ENCODE measurements at regions not wholly inside any gene's neighbourhood (a gene's known extent, or its start where the extent isn't known, plus 50 kb on each side); places are given as distances from the start of the nearest gene placed in this dataset.

DNA sequence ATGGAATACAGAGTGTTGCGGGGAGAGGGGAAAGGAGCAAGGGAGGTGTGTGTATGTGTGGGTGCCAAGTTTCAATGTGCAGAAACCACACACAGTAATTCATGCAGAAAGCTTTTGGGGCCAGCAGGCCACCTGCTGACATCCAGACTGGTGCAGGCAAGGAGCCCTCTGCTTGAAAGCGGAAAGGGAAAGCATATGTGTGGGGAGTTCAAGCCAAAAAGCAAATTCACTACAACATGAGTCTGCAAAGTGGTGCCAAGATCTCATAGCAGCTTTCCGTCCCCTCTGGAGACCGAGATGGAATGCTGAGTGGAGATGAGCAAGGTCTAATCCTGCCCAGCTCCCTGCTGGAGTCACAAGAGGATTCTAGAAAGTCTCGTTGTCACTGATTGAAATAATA, 159.7 kb upstream of the VLDLR start:
- peaks cover 3% of the 10 kb centered on the region for H3K27me3 Mint-ChIP-seq (ENCODE audit: low read depth)
- ChIA-PET CTCF (interaction anchor here (1.2 kb wide), 1 partner anchor 8 kb away, joined by 3 read pairs; no protein-coding TSS in a partner anchor), POLR2A (no interaction called here)
- no peaks in the 10 kb centered on the region for H3K36me3 Mint-ChIP-seq (ENCODE audit: low read depth)
- ATAC-seq (no peak), DNase-seq (no peak)
- H3K4me3 Mint-ChIP-seq: no peak overlapping the region
- no peak overlapping the region for H3K27ac Mint-ChIP-seq
- H3K4me1 Mint-ChIP-seq (ENCODE audit: low read depth): no peaks in the 10 kb centered on the region
- H3K9me3 Mint-ChIP-seq (ENCODE audit: insufficient read depth): no peaks in the 10 kb centered on the region

DNA sequence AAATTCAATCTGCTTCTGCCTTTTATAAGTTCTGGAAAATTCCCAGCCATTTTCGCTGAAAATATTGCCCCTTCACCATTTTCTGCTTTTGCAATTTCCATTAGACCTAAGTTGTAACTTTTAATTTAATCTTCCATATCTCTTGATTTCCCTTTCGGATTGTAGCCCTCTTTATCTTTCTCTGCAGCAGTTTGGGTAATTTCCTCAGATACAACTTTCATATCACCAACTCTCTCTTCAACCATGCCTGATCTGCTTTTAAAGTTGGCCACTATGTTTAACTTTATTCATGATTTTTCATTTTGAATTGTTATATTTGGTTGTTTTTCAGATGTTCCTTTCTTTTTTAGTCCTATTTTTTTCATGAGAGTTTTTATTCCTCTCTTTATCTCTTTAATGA, 157.0 kb upstream of the VLDLR start:
- DNase-seq (no peak), ATAC-seq (no peak)
- no peaks in the 10 kb centered on the region for H3K4me1 Mint-ChIP-seq (ENCODE audit: low read depth)
- POLR2A ChIA-PET: no interaction called here
- CTCF ChIA-PET: no interaction called here
- no peaks in the 10 kb centered on the region for H3K36me3 Mint-ChIP-seq (ENCODE audit: low read depth)
- H3K27ac Mint-ChIP-seq: no peak overlapping the region
- H3K4me3 Mint-ChIP-seq: no peak overlapping the region
- no peaks in the 10 kb centered on the region for H3K9me3 Mint-ChIP-seq (ENCODE audit: insufficient read depth)
- H3K27me3 Mint-ChIP-seq (ENCODE audit: low read depth): peaks cover 3% of the 10 kb centered on the region

GRCh38 chr9:2465516-2465915, 156.1 kb upstream of the VLDLR start:
- H3K36me3 Mint-ChIP-seq (ENCODE audit: low read depth): no peaks in the 10 kb centered on the region
- H3K27ac Mint-ChIP-seq: no peak overlapping the region
- CTCF ChIA-PET: no interaction called here
- no peak overlapping the region for H3K4me3 Mint-ChIP-seq
- H3K4me1 Mint-ChIP-seq (ENCODE audit: low read depth): no peaks in the 10 kb centered on the region
- no peak for ATAC-seq
- POLR2A ChIA-PET: no interaction called here
- H3K27me3 Mint-ChIP-seq (ENCODE audit: low read depth): peaks cover 3% of the 10 kb centered on the region
- no peak for DNase-seq
- no peaks in the 10 kb centered on the region for H3K9me3 Mint-ChIP-seq (ENCODE audit: insufficient read depth)

DNA sequence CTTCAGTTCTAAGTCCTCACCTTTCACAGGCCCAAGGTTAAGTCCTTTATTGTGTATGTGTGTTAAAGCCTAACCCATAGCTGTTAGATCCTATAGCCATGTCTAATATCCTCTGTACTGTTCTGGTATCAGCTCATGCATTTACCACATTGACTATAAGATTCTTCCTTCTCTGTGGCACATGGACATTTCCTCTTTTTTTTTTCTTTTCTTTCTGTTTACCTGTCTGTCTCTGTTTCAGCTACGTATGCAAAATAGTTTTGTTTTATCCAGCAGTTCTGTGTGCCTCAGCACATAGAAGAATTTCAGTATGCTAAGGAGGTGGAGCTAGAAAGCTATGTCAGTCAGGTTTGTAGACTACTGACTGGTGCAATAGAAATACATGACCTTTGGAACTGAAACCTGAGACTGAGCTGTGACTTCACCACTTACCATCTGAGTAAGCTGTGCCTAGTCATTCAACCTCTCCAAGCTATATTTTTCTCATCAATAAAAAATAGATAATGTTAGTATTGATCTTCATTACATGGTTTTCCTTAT, 155.6 kb upstream of the VLDLR start:
- Mint-ChIP-seq H3K27me3 (ENCODE audit: low read depth) (peaks cover 3% of the 10 kb centered on the region), H3K36me3 (ENCODE audit: low read depth) (no peaks in the 10 kb centered on the region), H3K4me3 (no peak overlapping the region), H3K9me3 (ENCODE audit: insufficient read depth) (no peaks in the 10 kb centered on the region), H3K27ac (no peak overlapping the region), H3K4me1 (ENCODE audit: low read depth) (no peaks in the 10 kb centered on the region)
- DNase-seq (no peak), ATAC-seq (no peak)
- CTCF ChIA-PET: no interaction called here
- POLR2A ChIA-PET: no interaction called here

GRCh38 chr9:2466703-2467102, 154.9 kb upstream of the VLDLR start:
- Mint-ChIP-seq H3K27ac (no peak overlapping the region), H3K9me3 (ENCODE audit: insufficient read depth) (no peaks in the 10 kb centered on the region), H3K4me1 (ENCODE audit: low read depth) (no peaks in the 10 kb centered on the region), H3K36me3 (ENCODE audit: low read depth) (no peaks in the 10 kb centered on the region), H3K27me3 (ENCODE audit: low read depth) (no peaks in the 10 kb centered on the region), H3K4me3 (no peak overlapping the region)
- CTCF ChIA-PET: no interaction called here
- POLR2A ChIA-PET: no interaction called here
- ATAC-seq: no peak
- DNase-seq: no peak

- Mint-ChIP-seq H3K27ac (no peak overlapping the region), H3K9me3 (ENCODE audit: insufficient read depth) (no peaks in the 10 kb centered on the region), H3K4me1 (ENCODE audit: low read depth) (no peaks in the 10 kb centered on the region), H3K4me3 (no peak overlapping the region), H3K36me3 (ENCODE audit: low read depth) (no peaks in the 10 kb centered on the region), H3K27me3 (ENCODE audit: low read depth) (no peaks in the 10 kb centered on the region)
- CTCF ChIA-PET: interaction anchor here (1.2 kb wide), 1 partner anchor 8 kb away, joined by 3 read pairs; no protein-coding TSS in a partner anchor
- ATAC-seq: no peak
- POLR2A ChIA-PET: no interaction called here
- peak; percentile 26 for DNase-seq
Observed at GRCh38 chr9:2469681-2470221, 151.8 kb upstream of the VLDLR start.

- no peak for ATAC-seq
- CTCF ChIA-PET: no interaction called here
- H3K27ac Mint-ChIP-seq: no peak overlapping the region
- H3K4me3 Mint-ChIP-seq: no peak overlapping the region
- POLR2A ChIA-PET: no interaction called here
- no peaks in the 10 kb centered on the region for H3K4me1 Mint-ChIP-seq (ENCODE audit: low read depth)
- H3K27me3 Mint-ChIP-seq (ENCODE audit: low read depth): peaks cover 3% of the 10 kb centered on the region
- DNase-seq: no peak
- no peaks in the 10 kb centered on the region for H3K36me3 Mint-ChIP-seq (ENCODE audit: low read depth)
- no peaks in the 10 kb centered on the region for H3K9me3 Mint-ChIP-seq (ENCODE audit: insufficient read depth)
Observed at GRCh38 chr9:2473681-2474080, 147.9 kb upstream of the VLDLR start.

DNA sequence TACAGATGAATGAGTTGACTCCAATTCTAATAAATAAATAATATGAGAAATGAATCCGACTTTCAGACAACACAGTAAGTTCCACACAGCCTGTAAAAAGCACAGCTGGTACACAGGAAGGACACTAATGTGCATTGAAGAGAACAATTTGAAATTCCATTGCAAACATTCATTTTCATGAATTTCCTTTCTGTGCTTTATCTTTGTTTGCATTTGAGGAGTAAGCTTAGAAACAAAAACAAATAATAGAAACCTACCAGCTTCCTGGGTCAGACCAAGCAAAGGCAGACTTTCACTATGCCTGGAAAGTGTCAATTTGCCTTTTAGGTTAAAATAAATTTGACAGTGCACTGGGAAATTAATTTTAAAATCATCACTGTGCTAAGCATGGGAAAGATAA, 143.8 kb upstream of the VLDLR start:
- CTCF ChIA-PET: interaction anchor here (1.3 kb wide), 1 partner anchor 250 kb away, joined by 3 read pairs; no protein-coding TSS in a partner anchor
- POLR2A ChIA-PET: no interaction called here
- Mint-ChIP-seq H3K9me3 (ENCODE audit: insufficient read depth) (no peaks in the 10 kb centered on the region), H3K4me3 (no peak overlapping the region), H3K36me3 (ENCODE audit: low read depth) (no peaks in the 10 kb centered on the region), H3K27ac (no peak overlapping the region), H3K4me1 (ENCODE audit: low read depth) (no peaks in the 10 kb centered on the region), H3K27me3 (ENCODE audit: low read depth) (peaks cover 3% of the 10 kb centered on the region)
- ATAC-seq (no peak), DNase-seq (no peak)

DNA sequence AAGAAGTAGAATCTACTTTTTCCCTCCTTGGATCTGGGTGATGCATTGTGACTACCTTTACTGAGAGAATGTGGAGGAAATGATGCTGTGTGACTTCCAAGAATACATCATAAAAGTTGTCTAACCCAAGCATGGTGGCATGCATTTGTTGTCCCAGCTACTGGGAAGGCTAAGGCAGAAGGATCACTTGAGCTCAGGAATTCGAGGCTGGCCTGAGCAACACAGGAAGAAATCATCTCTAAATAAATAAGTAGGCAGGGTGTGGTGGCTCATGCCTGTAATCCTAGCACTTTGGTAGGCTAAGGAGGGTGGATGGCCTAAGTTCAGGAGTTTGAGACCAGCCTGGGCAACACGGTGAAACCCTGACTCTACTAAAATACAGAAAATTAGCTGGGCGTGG, 143.2 kb upstream of the VLDLR start:
- ATAC-seq (no peak), DNase-seq (no peak)
- no peaks in the 10 kb centered on the region for H3K9me3 Mint-ChIP-seq (ENCODE audit: insufficient read depth)
- H3K36me3 Mint-ChIP-seq (ENCODE audit: low read depth): no peaks in the 10 kb centered on the region
- ChIA-PET CTCF (no interaction called here), POLR2A (no interaction called here)
- peaks cover 3% of the 10 kb centered on the region for H3K27me3 Mint-ChIP-seq (ENCODE audit: low read depth)
- no peak overlapping the region for H3K27ac Mint-ChIP-seq
- H3K4me3 Mint-ChIP-seq: no peak overlapping the region
- no peaks in the 10 kb centered on the region for H3K4me1 Mint-ChIP-seq (ENCODE audit: low read depth)

GRCh38 chr9:2479056-2479565, 142.5 kb upstream of the VLDLR start:
- ATAC-seq (no peak), DNase-seq (no peak)
- Mint-ChIP-seq H3K27me3 (ENCODE audit: low read depth) (peaks cover 3% of the 10 kb centered on the region), H3K27ac (no peak overlapping the region), H3K9me3 (ENCODE audit: insufficient read depth) (no peaks in the 10 kb centered on the region), H3K4me1 (ENCODE audit: low read depth) (no peaks in the 10 kb centered on the region), H3K36me3 (ENCODE audit: low read depth) (no peaks in the 10 kb centered on the region), H3K4me3 (no peak overlapping the region)
- ChIA-PET POLR2A (no interaction called here), CTCF (no interaction called here)

GRCh38 chr9:2480255-2480837, 141.2 kb upstream of the VLDLR start:
- CTCF ChIA-PET: no interaction called here
- Mint-ChIP-seq H3K4me3 (no peak overlapping the region), H3K27me3 (ENCODE audit: low read depth) (peaks cover 1% of the 10 kb centered on the region), H3K27ac (no peak overlapping the region), H3K4me1 (ENCODE audit: low read depth) (no peaks in the 10 kb centered on the region), H3K36me3 (ENCODE audit: low read depth) (no peaks in the 10 kb centered on the region), H3K9me3 (ENCODE audit: insufficient read depth) (no peaks in the 10 kb centered on the region)
- ATAC-seq: no peak
- no peak for DNase-seq
- POLR2A ChIA-PET: interaction anchor here (0.6 kb wide), 1 partner anchor 25 kb away, joined by 3 read pairs; no protein-coding TSS in a partner anchor

DNA sequence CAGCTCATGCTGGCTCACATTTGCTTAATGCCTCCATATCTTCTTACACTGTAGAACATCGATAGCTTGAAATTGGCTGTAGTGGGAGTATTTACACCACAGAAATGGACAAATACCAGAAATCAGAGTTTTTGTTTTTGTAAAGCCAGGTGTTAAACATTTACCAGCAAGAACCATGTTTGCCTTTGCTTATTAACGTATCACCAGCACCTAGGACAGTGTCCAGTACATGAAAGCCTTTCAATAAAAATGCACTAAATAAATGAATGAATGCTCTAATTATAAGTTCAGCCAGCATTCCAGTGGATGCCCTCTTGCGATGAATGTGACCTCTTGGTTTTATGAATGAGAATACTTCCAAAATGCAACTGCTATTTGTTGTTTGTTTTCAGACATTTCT, 140.4 kb upstream of the VLDLR start:
- DNase-seq (no peak), ATAC-seq (no peak)
- no peaks in the 10 kb centered on the region for H3K27me3 Mint-ChIP-seq (ENCODE audit: low read depth)
- ChIA-PET CTCF (no interaction called here), POLR2A (no interaction called here)
- no peaks in the 10 kb centered on the region for H3K9me3 Mint-ChIP-seq (ENCODE audit: insufficient read depth)
- no peaks in the 10 kb centered on the region for H3K4me1 Mint-ChIP-seq (ENCODE audit: low read depth)
- no peak overlapping the region for H3K27ac Mint-ChIP-seq
- H3K36me3 Mint-ChIP-seq (ENCODE audit: low read depth): no peaks in the 10 kb centered on the region
- H3K4me3 Mint-ChIP-seq: no peak overlapping the region

DNA sequence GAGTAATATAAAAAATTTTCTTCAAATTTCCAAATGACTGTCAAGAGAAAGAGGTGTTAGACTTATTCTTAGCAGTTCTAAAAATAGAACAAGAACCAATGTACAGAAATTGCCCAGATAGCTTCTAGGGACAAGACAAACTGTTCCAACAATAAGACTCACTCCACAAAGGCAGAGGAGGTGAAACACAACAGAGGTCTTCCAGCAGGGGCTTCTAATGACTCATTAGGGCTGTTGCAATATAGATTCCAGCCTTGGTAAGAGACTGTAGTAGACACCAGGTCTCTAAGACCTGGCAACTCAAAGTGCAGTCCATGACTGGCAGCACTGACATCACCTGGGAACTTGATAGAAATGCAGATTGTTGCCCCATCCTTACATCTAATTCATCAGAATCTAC, 134.6 kb upstream of the VLDLR start:
- ATAC-seq (no peak), DNase-seq (no peak)
- no peak overlapping the region for H3K27ac Mint-ChIP-seq
- H3K27me3 Mint-ChIP-seq (ENCODE audit: low read depth): peaks cover 2% of the 10 kb centered on the region
- no peak overlapping the region for H3K4me3 Mint-ChIP-seq
- CTCF ChIA-PET: no interaction called here
- no peaks in the 10 kb centered on the region for H3K4me1 Mint-ChIP-seq (ENCODE audit: low read depth)
- no peaks in the 10 kb centered on the region for H3K9me3 Mint-ChIP-seq (ENCODE audit: insufficient read depth)
- POLR2A ChIA-PET: no interaction called here
- no peaks in the 10 kb centered on the region for H3K36me3 Mint-ChIP-seq (ENCODE audit: low read depth)

All from activated CD8-positive, alpha-beta T cell treated with anti-CD3 and anti-CD28 coated beads, Interleukin-2, amount 10 ng/mL, durations not matched to agents 7 days and 5 days (primary cell).